Muscle layer of duodenum (tissue), 2 donors: ENCODE measurements at regions not wholly inside any gene's neighbourhood (a gene's known extent, or its start where the extent isn't known, plus 50 kb on each side); places are given as distances from the start of the nearest gene placed in this dataset.

Source experiments
- H3K27ac ChIP-seq: one replicate; pipeline ENCODE4 v1.7.0; 2013; ENCODE audit warnings: mild to moderate bottlenecking, low read length
- H3K27me3 ChIP-seq: one replicate; pipeline ENCODE4 v1.7.0; 2013; ENCODE audit warnings: low read depth, mild to moderate bottlenecking, control low read depth, low read length
- H3K36me3 ChIP-seq, 2 donors: one replicate each; pipeline ENCODE4 v1.7.0; 2013; ENCODE audit warnings: low read length in 2 of 2, control low read depth in 1 of 2, mild to moderate bottlenecking in 1 of 2; ENCODE audit not compliant: insufficient read depth in 2 of 2, control insufficient read depth in 1 of 2
- H3K4me1 ChIP-seq, 2 donors: one replicate each; pipeline ENCODE4 v1.7.0; 2013; ENCODE audit warnings: low read length in 2 of 2, mild to moderate bottlenecking in 2 of 2, control low read depth in 1 of 2, moderate library complexity in 1 of 2; ENCODE audit not compliant: insufficient read depth in 2 of 2, control insufficient read depth in 1 of 2
- H3K4me3 ChIP-seq, 2 donors: one replicate each; pipeline ENCODE4 v1.7.0; 2013; ENCODE audit warnings: low read length in 2 of 2, low read depth in 1 of 2, mild to moderate bottlenecking in 1 of 2
- H3K9me3 ChIP-seq, 2 donors: one replicate each; pipeline ENCODE4 v1.7.0; 2013; ENCODE audit warnings: low read length in 2 of 2, control low read depth in 1 of 2, mild to moderate bottlenecking in 1 of 2; ENCODE audit not compliant: control insufficient read depth in 1 of 2
- donor health status: healthy.

DNA sequence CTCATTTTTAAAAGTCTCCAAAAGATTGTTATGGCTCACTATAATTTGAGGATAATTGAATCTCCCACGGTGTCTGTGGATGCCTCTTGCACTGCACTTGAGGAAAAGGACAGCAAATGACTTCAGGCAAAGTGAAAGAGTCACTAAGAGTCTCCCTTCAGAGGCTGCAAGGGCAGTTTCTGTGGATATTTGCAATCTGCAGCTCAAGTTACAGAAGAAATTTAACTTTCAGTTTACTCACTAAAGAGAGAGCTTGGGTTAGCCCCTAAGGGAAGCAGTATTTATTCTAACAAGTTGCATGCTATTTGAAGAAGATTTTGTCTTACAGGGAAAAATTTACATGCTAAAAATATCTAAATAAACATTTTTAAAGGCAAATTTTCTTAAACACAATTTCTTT is 912.0 kb upstream of the TENM3 start:
- Histone ChIP-seq H3K9me3 (no peaks in the 10 kb centered on the region), H3K27ac (no peak overlapping the region), H3K4me1 (no peaks in the 10 kb centered on the region), H3K36me3 (no peaks in the 10 kb centered on the region), H3K4me3 (no peak overlapping the region), H3K27me3 (no peaks in the 10 kb centered on the region)

GRCh38 chr4:181345931-181346330 is 897.3 kb upstream of the TENM3 start:
- H3K36me3 ChIP-seq: no peaks in the 10 kb centered on the region
- H3K4me1 ChIP-seq: no peaks in the 10 kb centered on the region
- no peak overlapping the region for H3K4me3 ChIP-seq
- no peaks in the 10 kb centered on the region for H3K27me3 ChIP-seq
- no peaks in the 10 kb centered on the region for H3K9me3 ChIP-seq
- H3K27ac ChIP-seq: no peak overlapping the region

DNA sequence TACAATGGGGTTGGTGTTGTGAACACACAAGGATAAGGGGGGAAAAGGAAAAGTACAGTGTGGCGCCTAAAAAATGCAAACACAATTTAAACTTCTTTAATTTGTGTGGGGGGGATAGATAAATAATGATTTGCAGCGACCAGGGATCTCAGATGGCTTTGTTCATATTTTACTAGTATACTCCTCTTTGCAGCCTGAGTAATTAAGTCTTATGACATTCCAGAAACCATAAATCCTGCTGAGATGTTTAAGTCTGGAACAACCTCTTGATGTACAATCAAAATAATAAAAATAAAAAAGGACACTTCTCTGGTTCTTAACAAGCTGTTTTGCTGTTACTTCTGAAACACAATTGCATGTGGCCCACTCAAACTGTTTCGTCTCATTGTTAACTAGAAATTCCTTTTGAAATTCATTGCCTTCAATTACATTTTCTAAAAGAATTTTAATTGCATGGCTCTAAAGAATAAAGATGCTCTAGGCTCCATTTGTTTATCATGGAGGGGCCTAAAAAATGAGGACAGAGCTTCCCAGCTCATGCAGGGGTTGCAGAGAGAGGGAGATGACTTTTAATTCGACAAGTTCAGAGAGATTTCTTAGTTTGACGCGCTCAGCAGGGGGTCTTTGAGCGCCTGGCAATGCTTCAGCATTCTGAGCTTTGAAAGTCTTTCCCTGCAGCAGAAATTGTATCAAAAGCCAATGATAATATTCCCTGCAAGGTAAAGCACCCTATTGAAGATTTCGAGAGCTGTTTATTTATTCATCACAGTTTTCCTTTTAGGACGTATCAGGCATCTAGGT is 892.4 kb upstream of the TENM3 start:
- no peaks in the 10 kb centered on the region for H3K9me3 ChIP-seq
- H3K27ac ChIP-seq: no peak overlapping the region
- no peaks in the 10 kb centered on the region for H3K4me1 ChIP-seq
- no peaks in the 10 kb centered on the region for H3K36me3 ChIP-seq
- H3K27me3 ChIP-seq: no peaks in the 10 kb centered on the region
- H3K4me3 ChIP-seq: no peak overlapping the region

GRCh38 chr4:181364504-181364903 is 878.7 kb upstream of the TENM3 start:
- Histone ChIP-seq H3K27ac (no peak overlapping the region), H3K9me3 (no peaks in the 10 kb centered on the region), H3K4me3 (no peak overlapping the region), H3K27me3 (no peaks in the 10 kb centered on the region), H3K36me3 (no peaks in the 10 kb centered on the region), H3K4me1 (no peaks in the 10 kb centered on the region)

GRCh38 chr4:181365671-181366070 is 877.5 kb upstream of the TENM3 start:
- Histone ChIP-seq H3K27me3 (no peaks in the 10 kb centered on the region), H3K4me1 (no peaks in the 10 kb centered on the region), H3K36me3 (no peaks in the 10 kb centered on the region), H3K27ac (no peak overlapping the region), H3K4me3 (no peak overlapping the region), H3K9me3 (no peaks in the 10 kb centered on the region)

DNA sequence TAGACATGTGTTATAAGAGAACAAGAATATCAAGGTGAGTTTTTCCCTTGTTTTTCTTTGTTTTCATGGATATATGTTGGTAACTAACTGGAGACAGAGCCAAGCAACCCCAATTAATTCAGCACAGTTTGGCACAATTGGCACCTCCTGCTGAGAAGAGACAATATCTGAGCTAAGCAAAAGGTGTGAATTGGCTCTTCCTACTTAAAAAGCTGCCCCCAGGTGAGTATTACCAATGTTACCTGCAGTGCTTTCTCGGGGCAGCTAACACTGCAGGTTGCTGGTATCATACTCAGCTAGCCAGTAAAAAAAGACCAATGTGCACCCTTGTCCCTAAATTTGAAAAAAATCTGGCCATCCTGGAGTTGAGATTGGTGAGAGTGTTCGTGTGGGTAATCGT is 871.2 kb upstream of the TENM3 start:
- Histone ChIP-seq H3K27me3 (no peaks in the 10 kb centered on the region), H3K4me1 (no peaks in the 10 kb centered on the region), H3K36me3 (no peaks in the 10 kb centered on the region), H3K9me3 (no peaks in the 10 kb centered on the region), H3K27ac (no peak overlapping the region), H3K4me3 (no peak overlapping the region)

DNA sequence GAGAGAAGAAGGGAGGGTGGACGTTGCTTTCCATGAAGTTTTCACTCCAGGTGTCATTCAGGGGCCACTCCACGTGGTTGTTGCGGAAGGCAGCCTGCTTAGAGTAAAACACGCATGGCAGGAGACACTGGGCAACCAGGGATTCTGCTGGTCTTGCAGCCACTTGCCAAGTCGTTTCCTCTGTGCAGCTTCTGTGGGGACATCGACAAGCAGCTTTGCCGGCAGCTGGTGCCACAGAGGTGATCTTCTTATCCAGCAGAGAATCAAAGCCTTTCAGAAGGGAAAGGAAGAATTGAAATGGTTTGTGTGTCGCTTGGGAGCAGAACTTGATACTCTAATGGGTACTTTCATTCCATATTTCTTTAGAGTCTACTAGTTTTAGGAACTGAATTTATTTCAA is 867.1 kb upstream of the TENM3 start:
- Histone ChIP-seq H3K27me3 (no peaks in the 10 kb centered on the region), H3K4me1 (no peaks in the 10 kb centered on the region), H3K27ac (no peak overlapping the region), H3K4me3 (no peak overlapping the region), H3K36me3 (no peaks in the 10 kb centered on the region), H3K9me3 (peaks cover 0 to under 1% of the 10 kb centered on the region in 2 donors)

DNA sequence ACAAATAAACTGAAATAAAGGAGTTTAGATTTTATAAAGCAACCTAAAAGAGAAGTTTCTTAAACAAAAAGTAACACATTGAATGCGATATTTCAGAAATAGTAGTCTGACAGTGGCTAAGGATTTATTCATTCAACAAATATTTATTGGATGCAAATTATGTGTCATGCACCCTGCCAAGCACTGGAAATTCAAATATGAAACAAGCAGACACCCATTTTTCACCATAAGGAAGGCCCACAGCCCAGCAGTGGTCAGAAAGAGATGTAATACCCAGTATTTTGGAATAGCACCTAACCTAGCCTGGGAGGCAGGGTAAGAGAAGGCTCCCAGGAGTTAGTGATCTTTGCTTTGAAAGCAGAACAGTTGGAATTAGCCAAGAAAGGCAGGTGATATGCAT is 855.1 kb upstream of the TENM3 start:
- Histone ChIP-seq H3K36me3 (no peaks in the 10 kb centered on the region), H3K27me3 (no peaks in the 10 kb centered on the region), H3K4me1 (no peaks in the 10 kb centered on the region), H3K9me3 (no peaks in the 10 kb centered on the region), H3K4me3 (no peak overlapping the region), H3K27ac (no peak overlapping the region)

DNA sequence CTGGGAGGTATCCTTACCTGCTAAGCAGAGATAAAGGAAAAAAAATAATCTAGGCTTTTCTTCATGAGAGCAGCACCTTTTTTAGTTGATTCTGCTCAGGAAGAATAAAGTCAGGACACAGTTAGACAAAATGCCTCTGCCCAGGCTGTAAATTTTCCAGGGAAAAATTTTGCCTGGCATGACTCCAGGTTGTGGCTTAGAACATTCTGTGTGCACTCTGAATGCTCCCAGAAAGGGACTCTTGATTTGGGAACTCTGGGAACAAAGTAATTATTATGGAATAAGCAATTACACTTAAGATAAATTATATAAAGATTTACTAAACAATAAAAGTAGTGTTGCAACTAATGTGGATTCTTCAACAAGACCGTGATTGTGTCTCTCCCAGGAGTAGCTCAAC is 826.2 kb upstream of the TENM3 start:
- peaks cover 0 to 5% of the 10 kb centered on the region in 2 donors for H3K4me1 ChIP-seq
- no peak overlapping the region for H3K4me3 ChIP-seq
- H3K36me3 ChIP-seq: no peaks in the 10 kb centered on the region
- H3K27me3 ChIP-seq: no peaks in the 10 kb centered on the region
- no peak overlapping the region for H3K27ac ChIP-seq
- H3K9me3 ChIP-seq: no peaks in the 10 kb centered on the region

DNA sequence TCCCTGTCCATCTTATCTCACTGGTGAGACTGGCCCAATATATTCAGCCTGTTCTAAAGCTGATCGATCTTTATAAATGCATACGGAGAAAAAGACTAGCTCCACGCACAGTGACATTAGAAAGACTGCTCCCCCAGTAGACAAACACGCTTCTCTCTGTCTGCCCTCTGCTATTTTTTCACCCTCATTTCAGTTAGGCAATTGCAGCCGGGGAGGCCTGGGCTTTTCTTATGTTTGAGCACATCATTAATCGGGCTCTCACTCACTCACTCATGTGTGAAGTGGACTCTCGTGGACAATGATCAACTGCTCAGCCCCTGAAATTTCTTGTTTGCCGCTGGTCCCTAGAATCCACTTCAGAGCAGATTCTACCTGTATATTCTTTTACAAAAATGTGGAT is 824.7 kb upstream of the TENM3 start:
- no peak overlapping the region for H3K4me3 ChIP-seq
- no peaks in the 10 kb centered on the region for H3K36me3 ChIP-seq
- H3K27me3 ChIP-seq: no peaks in the 10 kb centered on the region
- no peak overlapping the region for H3K27ac ChIP-seq
- H3K4me1 ChIP-seq: peaks cover 0 to 5% of the 10 kb centered on the region in 2 donors
- no peaks in the 10 kb centered on the region for H3K9me3 ChIP-seq

DNA sequence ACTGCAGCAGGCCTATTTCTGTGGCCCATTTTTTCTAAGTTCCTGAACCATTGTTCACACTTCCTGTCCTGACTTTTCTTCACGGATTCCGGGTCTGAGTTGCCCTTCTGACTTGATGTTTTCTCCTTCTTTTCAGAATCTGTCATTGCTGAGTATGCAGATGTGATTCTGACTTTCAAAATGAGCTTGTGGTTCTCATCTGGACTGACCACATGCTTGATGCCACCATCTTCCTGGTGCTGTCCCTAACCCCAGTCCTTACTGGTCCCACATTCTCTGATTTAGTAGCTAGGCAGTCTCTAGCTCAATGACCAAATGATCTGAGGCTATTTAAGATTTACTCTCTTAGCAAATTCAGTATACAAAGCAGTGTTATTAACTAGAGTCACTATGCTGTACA is 822.3 kb upstream of the TENM3 start:
- no peak overlapping the region for H3K4me3 ChIP-seq
- no peaks in the 10 kb centered on the region for H3K27me3 ChIP-seq
- peaks cover 0 to 5% of the 10 kb centered on the region in 2 donors for H3K4me1 ChIP-seq
- no peak overlapping the region for H3K27ac ChIP-seq
- no peaks in the 10 kb centered on the region for H3K9me3 ChIP-seq
- no peaks in the 10 kb centered on the region for H3K36me3 ChIP-seq

- Histone ChIP-seq H3K36me3 (no peaks in the 10 kb centered on the region), H3K4me3 (no peak overlapping the region), H3K27ac (no peak overlapping the region), H3K27me3 (no peaks in the 10 kb centered on the region), H3K4me1 (no peaks in the 10 kb centered on the region), H3K9me3 (no peaks in the 10 kb centered on the region)
Measured at GRCh38 chr4:181424362-181425016, 818.7 kb upstream of the TENM3 start.
